Tibial artery (tissue), 4 donors: ENCODE measurements at regions not wholly inside any gene's neighbourhood (a gene's known extent, or its start where the extent isn't known, plus 50 kb on each side); places are given as distances from the start of the nearest gene placed in this dataset.
"Not testable (repeated sequence)": the region's sequence is repeated elsewhere in the genome, so short reads cannot be mapped to it uniquely, and the experiment has no call there.

Source experiments
- DNase-seq, 2 donors: peaks; one replicate each; pipeline ENCODE4 v3.0.0-alpha.2; 2019
- H3K27ac ChIP-seq, 2 donors: fragments of 200-600 bp; sonication (generic) in 1 of 2; 1 replicate in 1 of 2; 2 replicates in 1 of 2; pipeline ENCODE4 v1.5.1; 2018 to 2019; ENCODE audit warnings: mild to moderate bottlenecking in 1 of 2
- H3K27me3 ChIP-seq, 2 donors: fragments of 200-600 bp; sonication (generic) in 1 of 2; one replicate each; pipeline versions ENCODE4 v1.5.1 to v1.6.0; 2016 to 2019
- H3K36me3 ChIP-seq, 3 donors: fragments of 200-600 bp; sonication (generic) in 2 of 3; one replicate each; pipeline ENCODE4 v1.5.1; 2016 to 2019; ENCODE audit warnings: mild to moderate bottlenecking in 2 of 3
- H3K4me1 ChIP-seq, 4 donors: fragments of 200-600 bp; sonication (generic) in 2 of 4; 1 replicate in 3 of 4; 2 replicates in 1 of 4; pipeline ENCODE4 v1.5.1; 2016 to 2019
- H3K4me3 ChIP-seq, 2 donors: fragments of 200-600 bp; sonication (generic) in 1 of 2; 1 replicate in 1 of 2; 2 replicates in 1 of 2; pipeline ENCODE4 v1.5.1; 2018 to 2019; ENCODE audit warnings: mild to moderate bottlenecking in 2 of 2
- H3K9me3 ChIP-seq, 3 donors: fragments of 200-600 bp; sonication (generic) in 1 of 3; one replicate each; pipeline ENCODE4 v1.5.1; 2016 to 2019
- CTCF ChIP-seq, 2 experiments: fragments of 200-600 bp in 1 of 2; fragments of 450-650 bp in 1 of 2; IDR thresholded peaks; one replicate each; pipeline ENCODE4 v1.5.1; 2017 to 2019; ENCODE audit warnings: antibody characterized with exemption in 2 of 2, mild to moderate bottlenecking in 1 of 2, moderate library complexity in 1 of 2
- intact Hi-C: fragments of 100-400 bp; cut with DNase I; formaldehyde crosslinking; loops from one replicate; pipeline ENCODE4 v1.15.0; 2023; ENCODE audit warnings: low total_unique reads

- H3K36me3 ChIP-seq = no peaks in the 10 kb centered on the region
- peaks cover 0 to 5% of the 10 kb centered on the region in 2 donors for H3K27me3 ChIP-seq
- intact Hi-C loops = no loop called here
- DNase-seq = no peak
- H3K27ac ChIP-seq = no peak overlapping the region
- no peaks in the 10 kb centered on the region for H3K4me1 ChIP-seq
- no peak for TF ChIP-seq CTCF (IDR thresholded peaks at IDR 0.05)
- no peaks in the 10 kb centered on the region for H3K9me3 ChIP-seq
- H3K4me3 ChIP-seq = no peak overlapping the region
Observed at GRCh38 chr1:91190996-91191395, 169.2 kb upstream of the ZNF644 start.

GRCh38 chr1:91189096-91189495 lies 167.3 kb upstream of the ZNF644 start:
- Histone ChIP-seq H3K4me3 (no peak overlapping the region), H3K27ac (no peak overlapping the region), H3K36me3 (no peaks in the 10 kb centered on the region), H3K9me3 (no peaks in the 10 kb centered on the region), H3K4me1 (no peaks in the 10 kb centered on the region), H3K27me3 (peaks cover 0 to 5% of the 10 kb centered on the region in 2 donors)
- intact Hi-C loops = no loop called here
- no peak for DNase-seq
- TF ChIP-seq CTCF (IDR thresholded peaks at IDR 0.05) = no peak

GRCh38 chr1:91182807-91183206 lies 161.0 kb upstream of the ZNF644 start:
- H3K27me3 ChIP-seq, H3K9me3 ChIP-seq, intact Hi-C loops, H3K27ac ChIP-seq, H3K36me3 ChIP-seq, H3K4me1 ChIP-seq, DNase-seq, H3K4me3 ChIP-seq: not testable (repeated sequence)

- intact Hi-C loops = no loop called here
- Histone ChIP-seq H3K27me3 (peaks cover 0 to 15% of the 10 kb centered on the region in 2 donors), H3K4me3 (no peak overlapping the region), H3K4me1 (no peaks in the 10 kb centered on the region), H3K27ac (no peak overlapping the region), H3K36me3 (no peaks in the 10 kb centered on the region), H3K9me3 (no peaks in the 10 kb centered on the region)
- no peak for TF ChIP-seq CTCF (IDR thresholded peaks at IDR 0.05)
- DNase-seq = no peak
Observed at GRCh38 chr1:91176250-91176649, 154.4 kb upstream of the ZNF644 start.

GRCh38 chr1:91174734-91175133 lies 152.9 kb upstream of the ZNF644 start:
- H3K4me1 ChIP-seq = no peaks in the 10 kb centered on the region
- DNase-seq = no peak
- H3K9me3 ChIP-seq = no peaks in the 10 kb centered on the region
- H3K27me3 ChIP-seq = peaks cover 0 to 15% of the 10 kb centered on the region in 2 donors
- no peak for TF ChIP-seq CTCF (IDR thresholded peaks at IDR 0.05)
- no peak overlapping the region for H3K4me3 ChIP-seq
- intact Hi-C loops = no loop called here
- H3K36me3 ChIP-seq = no peaks in the 10 kb centered on the region
- no peak overlapping the region for H3K27ac ChIP-seq

GRCh38 chr1:91173346-91173890 lies 151.6 kb upstream of the ZNF644 start:
- no peak for DNase-seq
- Histone ChIP-seq H3K36me3 (no peaks in the 10 kb centered on the region), H3K4me3 (no peak overlapping the region), H3K9me3 (no peaks in the 10 kb centered on the region), H3K4me1 (no peaks in the 10 kb centered on the region), H3K27me3 (peaks cover 0 to 15% of the 10 kb centered on the region in 2 donors), H3K27ac (no peak overlapping the region)
- TF ChIP-seq CTCF (IDR thresholded peaks at IDR 0.05) = no peak
- intact Hi-C loops = no loop called here
